ENCODE measurements at regions not wholly inside any gene's neighbourhood (a gene's known extent, or its start where the extent isn't known, plus 50 kb on each side); places are given as distances from the start of the nearest gene placed in this dataset.

- TF ChIP-seq POLR2A (IDR thresholded peaks at IDR 0.05), result no peak
- TF ChIP-seq CTCF (IDR thresholded peaks at IDR 0.05), result no peak
Measured at GRCh38 chr7:130926001-130926691, 192.1 kb upstream of the KLF14 start.

Measured in sigmoid colon (tissue), 3 donors.